T-helper 17 cell (primary cell): ENCODE measurements at regions not wholly inside any gene's neighbourhood (a gene's known extent, or its start where the extent isn't known, plus 50 kb on each side); places are given as distances from the start of the nearest gene placed in this dataset.

Source experiments
- ATAC-seq: fragments of 150-1000 bp; cut with Tn5 transposase; 2 replicates; pipeline ENCODE4 v1.10.0; 2021; ENCODE audit warnings: mild to moderate bottlenecking, moderate library complexity
- DNase-seq, 3 donors: peaks; one replicate each; pipeline versions ENCODE4 v3.0.0 to v3.0.0-alpha.2; 2020 to 2021
- H3K9me3 ChIP-seq: one replicate; pipeline ENCODE4 v1.7.0; 2013; ENCODE audit warnings: low read length, mild to moderate bottlenecking; ENCODE audit not compliant: control insufficient read depth, poor library complexity, severe bottlenecking
- H3K27ac Mint-ChIP-seq: one replicate; pipeline ENCODE4 v1.8.0; 2022; ENCODE audit warnings: mild to moderate bottlenecking, moderate library complexity, mixed read lengths
- H3K27me3 Mint-ChIP-seq: one replicate; pipeline ENCODE4 v1.8.0; 2022; ENCODE audit warnings: mixed read lengths
- H3K36me3 Mint-ChIP-seq: one replicate; pipeline ENCODE4 v1.8.0; 2022; ENCODE audit warnings: low read depth, mixed read lengths
- H3K4me1 Mint-ChIP-seq: one replicate; pipeline ENCODE4 v1.8.0; 2022; ENCODE audit warnings: mild to moderate bottlenecking, mixed read lengths
- H3K4me3 Mint-ChIP-seq: one replicate; pipeline ENCODE4 v1.8.0; 2022; ENCODE audit warnings: mild to moderate bottlenecking, moderate library complexity, mixed read lengths

- no peaks in the 10 kb centered on the region for H3K27me3 Mint-ChIP-seq
- peaks cover 5% of the 10 kb centered on the region for H3K36me3 Mint-ChIP-seq
- peaks cover 47% of the 10 kb centered on the region for H3K4me1 Mint-ChIP-seq
- no peak for ATAC-seq
- DNase-seq, result no peak
- peak overlapping the region; percentile 90 for H3K27ac Mint-ChIP-seq
- H3K4me3 Mint-ChIP-seq, result no peak overlapping the region
- no peaks in the 10 kb centered on the region for H3K9me3 ChIP-seq
Measured at GRCh38 chr12:124498275-124499189, 68.9 kb downstream of the NCOR2 start.

GRCh38 chr12:124497658-124498057, 69.8 kb downstream of the NCOR2 start:
- no peak for ATAC-seq
- no peaks in the 10 kb centered on the region for H3K27me3 Mint-ChIP-seq
- H3K27ac Mint-ChIP-seq, result peak overlapping the region; percentile 4
- peaks cover 46% of the 10 kb centered on the region for H3K4me1 Mint-ChIP-seq
- no peaks in the 10 kb centered on the region for H3K36me3 Mint-ChIP-seq
- H3K9me3 ChIP-seq, result no peaks in the 10 kb centered on the region
- DNase-seq, result no peak
- H3K4me3 Mint-ChIP-seq, result no peak overlapping the region

DNA sequence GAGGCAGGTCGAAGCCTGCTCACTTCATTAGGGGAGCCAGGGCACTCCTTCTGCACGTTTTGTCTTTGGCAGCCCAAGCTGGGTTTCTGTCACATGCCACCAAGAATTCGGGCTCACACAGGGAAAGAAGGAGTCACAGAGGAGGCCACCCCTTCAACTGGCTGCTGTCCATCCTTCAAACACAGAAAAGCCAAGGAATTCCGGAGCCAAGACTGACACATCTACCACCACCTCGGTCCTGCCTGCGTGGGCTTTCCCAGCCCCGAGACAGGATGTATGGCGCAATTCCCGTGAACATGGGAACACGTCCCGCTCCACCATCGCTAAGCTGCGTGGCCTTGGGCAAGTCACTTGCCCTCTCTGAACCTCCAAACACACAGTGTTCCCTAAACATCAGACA, 70.4 kb downstream of the NCOR2 start:
- ATAC-seq (no peak), DNase-seq (no peak)
- H3K4me3 Mint-ChIP-seq, result no peak overlapping the region
- no peaks in the 10 kb centered on the region for H3K36me3 Mint-ChIP-seq
- peaks cover 43% of the 10 kb centered on the region for H3K4me1 Mint-ChIP-seq
- peak overlapping the region; percentile 4 for H3K27ac Mint-ChIP-seq
- no peaks in the 10 kb centered on the region for H3K27me3 Mint-ChIP-seq
- no peaks in the 10 kb centered on the region for H3K9me3 ChIP-seq

- H3K4me1 Mint-ChIP-seq, result peaks cover 42% of the 10 kb centered on the region
- DNase-seq, result no peak
- H3K4me3 Mint-ChIP-seq, result no peak overlapping the region
Measured at GRCh38 chr12:124496584-124496983, 70.8 kb downstream of the NCOR2 start.

GRCh38 chr12:124495194-124495983, 72.0 kb downstream of the NCOR2 start:
- Mint-ChIP-seq H3K4me1 (peaks cover 41% of the 10 kb centered on the region), H3K27ac (peak overlapping the region; percentile 88), H3K4me3 (peak overlapping the region; percentile 52), H3K27me3 (no peaks in the 10 kb centered on the region), H3K36me3 (no peaks in the 10 kb centered on the region)
- DNase-seq (no peak), ATAC-seq (no peak)
- no peaks in the 10 kb centered on the region for H3K9me3 ChIP-seq

More at GRCh38 chr12:124496584-124496983, 70.8 kb downstream of the NCOR2 start:
- ATAC-seq, result no peak
- Mint-ChIP-seq H3K36me3 (no peaks in the 10 kb centered on the region), H3K27me3 (no peaks in the 10 kb centered on the region), H3K27ac (no peak overlapping the region)
- no peaks in the 10 kb centered on the region for H3K9me3 ChIP-seq

DNA sequence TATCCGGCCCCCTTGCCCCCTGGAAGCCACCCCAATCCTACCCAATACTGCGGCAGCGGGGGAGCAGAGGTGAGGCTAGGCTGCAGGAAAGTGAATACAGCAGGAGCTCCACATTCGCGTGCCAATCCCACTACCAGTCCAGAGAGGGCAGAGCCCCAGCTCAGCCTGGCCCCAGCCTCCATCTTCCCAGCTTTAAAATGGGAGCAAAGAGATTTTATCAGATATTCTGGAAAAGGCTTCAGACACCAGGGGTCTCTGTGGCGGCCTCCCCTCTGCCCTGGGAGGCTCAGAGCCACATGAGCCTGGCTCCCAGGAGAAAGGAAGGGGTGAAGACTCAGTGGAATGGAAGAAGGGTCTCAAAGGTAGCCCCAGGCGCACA, 72.7 kb downstream of the NCOR2 start:
- H3K27me3 Mint-ChIP-seq, result no peaks in the 10 kb centered on the region
- no peaks in the 10 kb centered on the region for H3K36me3 Mint-ChIP-seq
- no peak for ATAC-seq
- H3K4me1 Mint-ChIP-seq, result peaks cover 41% of the 10 kb centered on the region
- H3K27ac Mint-ChIP-seq, result peak overlapping the region; percentile 88
- H3K9me3 ChIP-seq, result no peaks in the 10 kb centered on the region
- H3K4me3 Mint-ChIP-seq, result no peak overlapping the region
- DNase-seq, result no peak

DNA sequence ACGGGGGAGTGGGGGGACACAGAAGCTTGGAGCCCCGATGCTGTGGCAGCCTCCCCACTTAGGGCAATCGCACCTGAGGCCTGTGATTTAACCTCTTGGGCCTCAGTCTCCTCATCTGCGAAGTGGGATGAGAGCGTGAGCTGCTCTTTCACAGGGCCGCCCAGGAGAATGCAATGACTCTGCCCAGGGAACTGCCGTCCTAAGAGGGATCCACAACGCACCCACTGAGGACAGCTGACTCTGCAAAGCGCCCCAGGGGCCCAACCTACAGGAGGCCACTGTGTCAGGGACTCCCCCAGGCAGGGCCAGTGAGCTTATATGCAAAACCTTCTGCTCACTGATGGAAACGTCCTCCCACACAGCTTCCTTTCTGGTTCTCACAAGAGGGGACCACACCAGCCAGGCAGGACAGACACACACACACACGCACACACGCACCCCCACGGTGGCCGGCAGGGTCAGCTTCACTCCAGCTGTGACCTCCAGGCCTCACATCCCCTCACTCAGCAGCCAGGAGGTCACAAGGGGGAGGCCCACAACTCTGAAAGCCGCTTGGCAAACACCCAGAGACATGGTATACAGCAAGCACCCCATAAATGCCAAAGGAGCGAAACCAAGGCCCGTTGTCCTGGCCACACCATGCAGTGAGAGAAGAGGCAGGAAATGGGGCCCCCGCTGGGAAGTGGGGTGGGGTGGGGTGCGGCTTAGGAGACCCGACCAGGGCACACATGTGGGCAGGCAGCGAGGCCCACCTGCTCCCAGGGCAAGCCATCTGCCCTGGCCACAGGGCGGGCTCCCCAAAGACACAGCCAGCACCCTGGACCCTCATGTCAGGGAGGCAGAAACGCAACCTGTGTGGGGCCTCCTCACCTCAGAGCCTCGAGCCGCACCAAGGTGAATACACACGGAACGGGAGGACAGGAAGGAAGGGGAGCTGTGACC, 73.3 kb downstream of the NCOR2 start:
- no peaks in the 10 kb centered on the region for H3K9me3 ChIP-seq
- H3K27ac Mint-ChIP-seq, result peak overlapping the region; percentile 88
- no peaks in the 10 kb centered on the region for H3K36me3 Mint-ChIP-seq
- peak; percentile 71 for ATAC-seq
- peaks cover 40% of the 10 kb centered on the region for H3K4me1 Mint-ChIP-seq
- H3K4me3 Mint-ChIP-seq, result peak overlapping the region; percentile 21
- no peak for DNase-seq
- no peaks in the 10 kb centered on the region for H3K27me3 Mint-ChIP-seq

GRCh38 chr12:124492879-124493808, 74.3 kb downstream of the NCOR2 start:
- Mint-ChIP-seq H3K27ac (peak overlapping the region; percentile 88), H3K4me3 (peak overlapping the region; percentile 21), H3K27me3 (no peaks in the 10 kb centered on the region), H3K4me1 (peaks cover 32% of the 10 kb centered on the region), H3K36me3 (no peaks in the 10 kb centered on the region)
- no peaks in the 10 kb centered on the region for H3K9me3 ChIP-seq
- DNase-seq (no peak), ATAC-seq (no peak)

DNA sequence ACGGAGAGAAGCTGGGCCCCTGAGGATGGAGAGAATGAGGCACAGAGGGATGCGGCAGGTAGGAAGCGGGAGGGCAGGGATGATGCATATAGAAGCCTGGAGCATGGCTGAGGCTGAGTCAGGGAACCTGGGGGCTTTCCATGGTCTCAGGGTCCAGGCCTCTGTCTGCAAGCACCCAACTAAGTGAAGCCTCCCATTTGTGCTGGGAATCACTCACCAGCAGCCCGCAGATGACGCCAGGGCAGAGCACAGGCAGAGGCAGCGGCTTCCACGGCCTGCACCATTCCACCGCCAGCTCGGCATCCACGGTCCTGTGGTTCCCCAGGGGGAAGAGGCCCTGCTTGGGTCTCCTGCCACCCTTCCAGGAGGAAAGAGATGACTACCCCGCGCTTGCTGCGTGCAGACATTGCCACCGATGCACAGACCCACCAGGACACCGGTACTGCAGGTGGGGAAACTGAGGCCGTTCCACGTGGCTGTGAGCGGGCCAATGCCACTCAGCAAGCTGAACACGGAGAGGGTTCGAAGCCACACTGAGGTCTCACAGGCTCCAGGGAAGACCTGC, 75.5 kb downstream of the NCOR2 start:
- ATAC-seq (no peak), DNase-seq (no peak)
- no peak overlapping the region for H3K4me3 Mint-ChIP-seq
- no peaks in the 10 kb centered on the region for H3K9me3 ChIP-seq
- no peaks in the 10 kb centered on the region for H3K27me3 Mint-ChIP-seq
- H3K4me1 Mint-ChIP-seq, result peaks cover 30% of the 10 kb centered on the region
- no peaks in the 10 kb centered on the region for H3K36me3 Mint-ChIP-seq
- peak overlapping the region; percentile 39 for H3K27ac Mint-ChIP-seq

- ATAC-seq (no peak), DNase-seq (no peak)
- Mint-ChIP-seq H3K27ac (no peak overlapping the region), H3K27me3 (no peaks in the 10 kb centered on the region), H3K36me3 (no peaks in the 10 kb centered on the region), H3K4me3 (no peak overlapping the region), H3K4me1 (peaks cover 27% of the 10 kb centered on the region)
- H3K9me3 ChIP-seq, result no peaks in the 10 kb centered on the region
Measured at GRCh38 chr12:124491310-124491709, 76.1 kb downstream of the NCOR2 start.

DNA sequence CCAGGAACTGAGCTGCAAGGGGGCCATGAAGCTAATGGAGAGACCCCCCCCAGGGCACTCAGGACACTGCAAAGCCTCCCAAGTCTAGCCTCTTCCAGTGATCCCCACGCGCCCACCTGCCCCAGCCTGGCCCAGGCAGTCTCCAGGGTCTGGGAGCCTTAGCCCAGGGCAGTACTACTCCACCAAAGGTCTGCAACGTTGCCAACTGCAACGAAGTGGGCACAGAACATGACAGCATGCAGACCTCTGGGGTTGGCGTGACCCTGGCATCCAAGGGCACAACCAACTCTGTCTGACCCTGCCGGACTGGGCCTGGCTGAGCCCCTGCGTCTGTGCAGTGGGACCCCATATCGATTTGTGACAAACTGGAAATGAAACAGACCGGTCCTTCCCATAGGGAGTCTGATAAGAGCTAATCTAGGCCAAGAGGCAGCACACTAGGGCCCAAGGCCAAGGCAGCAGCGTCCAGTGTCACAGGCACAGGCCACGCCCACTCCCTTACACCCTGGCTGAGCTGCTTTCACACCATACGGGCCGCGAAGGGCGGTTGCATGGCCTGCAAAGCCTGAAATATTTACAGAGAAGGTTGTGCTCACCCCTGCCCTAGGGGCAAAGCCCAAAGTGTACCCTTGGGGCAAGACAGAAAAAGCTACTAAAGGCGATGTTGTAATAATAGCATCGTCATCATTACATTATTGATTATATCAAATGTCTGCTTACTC, 76.7 kb downstream of the NCOR2 start:
- Mint-ChIP-seq H3K4me1 (peaks cover 25% of the 10 kb centered on the region), H3K4me3 (no peak overlapping the region), H3K27ac (no peak overlapping the region), H3K27me3 (no peaks in the 10 kb centered on the region), H3K36me3 (peaks cover 2% of the 10 kb centered on the region)
- ATAC-seq, result no peak
- H3K9me3 ChIP-seq, result no peaks in the 10 kb centered on the region
- no peak for DNase-seq
